Spleen (tissue), 7 donors: ENCODE measurements at regions not wholly inside any gene's neighbourhood (a gene's known extent, or its start where the extent isn't known, plus 50 kb on each side); places are given as distances from the start of the nearest gene placed in this dataset.

Source experiments
- POLR2A ChIP-seq, 3 donors: fragments of 450-650 bp; IDR thresholded peaks; one replicate each; pipeline ENCODE4 v1.5.1; 2017; ENCODE audit warnings: antibody characterized with exemption in 3 of 3, mild to moderate bottlenecking in 1 of 3
- TF ChIP-seq, protein P1 (sequence below), 11 experiments: fragments of 200-600 bp in 7 of 11; fragments of 450-650 bp in 4 of 11; sonication (generic) in 4 of 11; IDR thresholded peaks in 8 of 11; conservative IDR thresholded peaks in 3 of 11; 1 replicate in 7 of 11; 2 replicates in 4 of 11; pipeline versions ENCODE4 v1.4.0 to v1.8.0; 2016 to 2021; ENCODE audit warnings: antibody characterized with exemption in 11 of 11, inconsistent platforms in 4 of 11, mild to moderate bottlenecking in 1 of 11
- donor health status: DM: no; HTN: no; CAD: no; lungs with moderate emphysema.
- donor health status: DM: no; HTN: no; CAD: no.
- donor health status: DM: no; HTN: no; CAD: no.

DNA sequence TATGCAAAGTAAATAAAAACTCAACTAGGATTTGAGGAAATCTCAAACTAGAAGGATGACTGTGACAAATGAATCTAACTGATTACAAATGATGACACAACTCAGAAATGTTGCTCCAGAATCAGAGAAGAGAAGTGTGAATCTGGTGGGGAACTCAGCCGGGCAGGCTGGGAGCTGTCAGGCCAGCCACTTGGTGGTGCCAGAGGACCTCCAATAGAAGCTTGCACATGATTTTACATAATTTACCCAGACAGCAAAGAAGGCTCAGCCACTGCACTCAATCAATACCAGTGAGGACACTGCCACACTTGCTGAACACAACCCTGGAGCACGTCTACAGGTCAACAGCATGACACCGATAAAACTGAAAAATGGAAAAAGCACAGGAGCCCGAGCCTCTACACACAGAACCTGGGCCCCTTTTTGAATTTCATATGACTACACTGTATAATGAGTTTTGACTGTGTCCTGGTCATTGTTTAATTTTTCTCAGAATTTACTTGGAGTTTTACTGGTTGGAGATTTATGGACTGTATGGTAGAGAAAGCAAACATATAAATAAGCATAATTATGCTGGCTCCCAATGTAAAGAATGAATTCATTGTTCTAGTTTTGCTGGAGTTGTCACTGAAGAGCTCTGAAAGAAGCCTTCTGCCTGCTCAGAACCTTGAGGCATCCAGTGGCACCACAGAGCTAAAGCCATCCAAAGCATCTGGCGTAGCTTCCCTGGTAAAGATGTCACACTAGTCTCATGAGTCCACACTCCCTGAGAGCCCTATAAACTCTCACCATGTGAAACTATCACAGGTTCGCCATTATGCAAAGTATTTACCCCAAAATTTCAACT, 296.5 kb downstream of the THBS2 start:
- TF ChIP-seq, protein P1, sequence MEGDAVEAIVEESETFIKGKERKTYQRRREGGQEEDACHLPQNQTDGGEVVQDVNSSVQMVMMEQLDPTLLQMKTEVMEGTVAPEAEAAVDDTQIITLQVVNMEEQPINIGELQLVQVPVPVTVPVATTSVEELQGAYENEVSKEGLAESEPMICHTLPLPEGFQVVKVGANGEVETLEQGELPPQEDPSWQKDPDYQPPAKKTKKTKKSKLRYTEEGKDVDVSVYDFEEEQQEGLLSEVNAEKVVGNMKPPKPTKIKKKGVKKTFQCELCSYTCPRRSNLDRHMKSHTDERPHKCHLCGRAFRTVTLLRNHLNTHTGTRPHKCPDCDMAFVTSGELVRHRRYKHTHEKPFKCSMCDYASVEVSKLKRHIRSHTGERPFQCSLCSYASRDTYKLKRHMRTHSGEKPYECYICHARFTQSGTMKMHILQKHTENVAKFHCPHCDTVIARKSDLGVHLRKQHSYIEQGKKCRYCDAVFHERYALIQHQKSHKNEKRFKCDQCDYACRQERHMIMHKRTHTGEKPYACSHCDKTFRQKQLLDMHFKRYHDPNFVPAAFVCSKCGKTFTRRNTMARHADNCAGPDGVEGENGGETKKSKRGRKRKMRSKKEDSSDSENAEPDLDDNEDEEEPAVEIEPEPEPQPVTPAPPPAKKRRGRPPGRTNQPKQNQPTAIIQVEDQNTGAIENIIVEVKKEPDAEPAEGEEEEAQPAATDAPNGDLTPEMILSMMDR (IDR thresholded peaks at IDR 0.05 in 8 of 11, conservative IDR thresholded peaks at IDR 0.05 in 3 of 11): peak in 10 of 11 experiments; percentile 44 to 85 (median 69)
- no peak for TF ChIP-seq POLR2A (IDR thresholded peaks at IDR 0.05)
